ENCODE measurements at regions not wholly inside any gene's neighbourhood (a gene's known extent, or its start where the extent isn't known, plus 50 kb on each side); places are given as distances from the start of the nearest gene placed in this dataset.

GRCh38 chr22:19586922-19587684 is 62.9 kb upstream of the CLDN5 start:
- Mint-ChIP-seq H3K4me1 (no peaks in the 10 kb centered on the region), H3K27me3 (peaks cover 23% of the 10 kb centered on the region), H3K9me3 (ENCODE audit: insufficient read depth) (no peaks in the 10 kb centered on the region), H3K4me3 (no peak overlapping the region), H3K27ac (no peak overlapping the region)
- Histone ChIP-seq H3K27me3 (replicated peaks in 1 of 4; ENCODE audit: control extremely low read depth in 1 of 4, control insufficient read depth in 3 of 4, insufficient read depth in 4 of 4, low read length in 3 of 4) (no peaks in the 10 kb centered on the region), H3K4me2 (replicated peaks; ENCODE audit: low read depth, low read length, poor library complexity, severe bottlenecking) (no peak overlapping the region), H3K79me2 (ENCODE audit: control insufficient read depth, insufficient read depth, low read length) (no peaks in the 10 kb centered on the region), H4K20me1 (ENCODE audit: control insufficient read depth, insufficient read depth, low read length, poor library complexity, severe bottlenecking) (no peaks in the 10 kb centered on the region), H2AFZ (ENCODE audit: insufficient read depth, low read depth, low read length, poor library complexity, severe bottlenecking) (no peak overlapping the region), H3K9me3 (ENCODE audit: control extremely low read depth in 1 of 3, control insufficient read depth in 2 of 3, insufficient read depth in 1 of 3, low read length in 2 of 3) (no peaks in the 10 kb centered on the region), H3K27ac (ENCODE audit: low read length in 2 of 2) (no peak overlapping the region), H3K4me3 (ENCODE audit: control extremely low read depth in 1 of 5, extremely low read depth in 1 of 5, insufficient read depth in 1 of 5, low read depth in 2 of 5, low read length in 4 of 5) (no peak overlapping the region), H3K9ac (ENCODE audit: low read length) (no peak overlapping the region), H3K36me3 (replicated peaks in 1 of 2; ENCODE audit: control extremely low read depth in 1 of 2, control insufficient read depth in 1 of 2, extremely low read depth in 1 of 2, insufficient read depth in 2 of 2, low read length in 1 of 2) (no peaks in the 10 kb centered on the region), H3K4me1 (ENCODE audit: control insufficient read depth in 2 of 2, insufficient read depth in 2 of 2, low read length in 2 of 2) (no peaks in the 10 kb centered on the region)
- DNase-seq, result no peak
- ChIA-PET CTCF (no interaction called here), POLR2A (no interaction called here)
- no peak for TF ChIP-seq CTCF (IDR thresholded peaks at IDR 0.05)
- no peak for TF ChIP-seq EZH2 (IDR thresholded peaks at IDR 0.05; ENCODE audit: borderline replicate concordance, insufficient read depth, low read depth, low read length, poor library complexity, severe bottlenecking)
- ATAC-seq (ENCODE audit: low read depth), result no peak
- WGBS (ENCODE audit: insufficient coverage), result 89% methylated on average over 10 of the region's 11 CpGs
- intact Hi-C loops (cut with micrococcal nuclease), result no loop called here

- no peak for ATAC-seq (ENCODE audit: low read depth)
- TF ChIP-seq CTCF (IDR thresholded peaks at IDR 0.05) (no peak), EZH2 (IDR thresholded peaks at IDR 0.05; ENCODE audit: borderline replicate concordance, insufficient read depth, low read depth, low read length, poor library complexity, severe bottlenecking) (no peak)
- intact Hi-C loops (cut with micrococcal nuclease), result no loop called here
Observed at GRCh38 chr22:19590696-19591095, 66.5 kb upstream of the CLDN5 start.

More at GRCh38 chr22:19590696-19591095, 66.5 kb upstream of the CLDN5 start:
- WGBS (ENCODE audit: insufficient coverage), result 80% methylated on average over 5 of the region's 5 CpGs
- ChIA-PET POLR2A (no interaction called here), CTCF (interaction anchor here (0.5 kb wide), 1 partner anchor 335 kb away, joined by 4 read pairs; no protein-coding TSS in a partner anchor)
- Mint-ChIP-seq H3K4me1 (peaks cover 4% of the 10 kb centered on the region), H3K4me3 (no peak overlapping the region), H3K27ac (no peak overlapping the region), H3K9me3 (ENCODE audit: insufficient read depth) (no peaks in the 10 kb centered on the region), H3K27me3 (peaks cover 23% of the 10 kb centered on the region)
- no peak for DNase-seq
- Histone ChIP-seq H3K9me3 (ENCODE audit: control extremely low read depth in 1 of 3, control insufficient read depth in 2 of 3, insufficient read depth in 1 of 3, low read length in 2 of 3) (no peaks in the 10 kb centered on the region), H3K4me1 (ENCODE audit: control insufficient read depth in 2 of 2, insufficient read depth in 2 of 2, low read length in 2 of 2) (no peaks in the 10 kb centered on the region), H3K4me2 (replicated peaks; ENCODE audit: low read depth, low read length, poor library complexity, severe bottlenecking) (no peak overlapping the region), H3K36me3 (replicated peaks in 1 of 2; ENCODE audit: control extremely low read depth in 1 of 2, control insufficient read depth in 1 of 2, extremely low read depth in 1 of 2, insufficient read depth in 2 of 2, low read length in 1 of 2) (no peaks in the 10 kb centered on the region), H4K20me1 (ENCODE audit: control insufficient read depth, insufficient read depth, low read length, poor library complexity, severe bottlenecking) (no peaks in the 10 kb centered on the region), H3K9ac (ENCODE audit: low read length) (no peak overlapping the region), H3K27ac (ENCODE audit: low read length in 2 of 2) (no peak overlapping the region), H2AFZ (ENCODE audit: insufficient read depth, low read depth, low read length, poor library complexity, severe bottlenecking) (no peak overlapping the region), H3K4me3 (ENCODE audit: control extremely low read depth in 1 of 5, extremely low read depth in 1 of 5, insufficient read depth in 1 of 5, low read depth in 2 of 5, low read length in 4 of 5) (no peak overlapping the region), H3K27me3 (replicated peaks in 1 of 4; ENCODE audit: control extremely low read depth in 1 of 4, control insufficient read depth in 3 of 4, insufficient read depth in 4 of 4, low read length in 3 of 4) (peaks cover 0 to 4% (median 0%) of the 10 kb centered on the region in 4 experiments), H3K79me2 (ENCODE audit: control insufficient read depth, insufficient read depth, low read length) (no peaks in the 10 kb centered on the region)
